GM20000 (cell line): ENCODE measurements at regions not wholly inside any gene's neighbourhood (a gene's known extent, or its start where the extent isn't known, plus 50 kb on each side); places are given as distances from the start of the nearest gene placed in this dataset.

ENCODE experiments used
- DNase-seq: peaks from one replicate; pipeline ENCODE4 v3.0.0; 2012; ENCODE audit warnings: low spot score
- CTCF ChIP-seq: IDR thresholded peaks from 2 replicates; pipeline ENCODE4 v1.5.1; 2012; ENCODE audit warnings: mild to moderate bottlenecking, control low read depth; ENCODE audit errors: extremely low read depth, missing control alignments

- DNase-seq: no peak
- TF ChIP-seq CTCF: no peak
Measured at GRCh38 chr11:110782616-110783015, 70.4 kb upstream of the ARHGAP20 start.

GRCh38 chr11:110779108-110779507 is 66.9 kb upstream of the ARHGAP20 start:
- no peak for DNase-seq

GRCh38 chr11:110778343-110778742 is 66.1 kb upstream of the ARHGAP20 start:
- no peak for TF ChIP-seq CTCF

More at GRCh38 chr11:110779108-110779507, 66.9 kb upstream of the ARHGAP20 start:
- TF ChIP-seq CTCF: no peak

GRCh38 chr11:110777775-110778174 is 65.5 kb upstream of the ARHGAP20 start:
- no peak for TF ChIP-seq CTCF
- DNase-seq: no peak

More at GRCh38 chr11:110778343-110778742, 66.1 kb upstream of the ARHGAP20 start:
- DNase-seq: no peak

GRCh38 chr11:110776081-110776480 is 63.8 kb upstream of the ARHGAP20 start:
- DNase-seq: no peak
- TF ChIP-seq CTCF: no peak

GRCh38 chr11:110774138-110775014 is 62.1 kb upstream of the ARHGAP20 start:
- DNase-seq: no peak
- no peak for TF ChIP-seq CTCF

GRCh38 chr11:110773442-110773841 is 61.2 kb upstream of the ARHGAP20 start:
- no peak for TF ChIP-seq CTCF
- DNase-seq: no peak
